Natural killer cell treated with Interleukin-12 subunit alpha and Interleukin-12 subunit beta and Interleukin-15 and Interleukin-18, amount 100 ng/mL, for 72 hours (primary cell): ENCODE measurements at regions not wholly inside any gene's neighbourhood (a gene's known extent, or its start where the extent isn't known, plus 50 kb on each side); places are given as distances from the start of the nearest gene placed in this dataset.
"Not testable (repeated sequence)": the region's sequence is repeated elsewhere in the genome, so short reads cannot be mapped to it uniquely, and the experiment has no call there.

ENCODE experiments used
- ATAC-seq, 2 donors: fragments of 150-1000 bp; cut with Tn5 transposase in 1 of 2; sonication (Bioruptor Pico), chemical (Tn5 transposase) in 1 of 2; 2 replicates each; pipeline ENCODE4 v1.10.0; 2021
- DNase-seq: peaks from one replicate; pipeline ENCODE4 v3.0.0; 2022; ENCODE audit warnings: low spot score
- H3K27ac Mint-ChIP-seq, 2 donors: 1 replicate in 1 of 2; 2 replicates in 1 of 2; pipeline ENCODE4 v1.8.0; 2022; ENCODE audit warnings: mixed read lengths in 2 of 2, mild to moderate bottlenecking in 1 of 2, moderate library complexity in 1 of 2
- H3K27me3 Mint-ChIP-seq, 2 donors: 1 replicate in 1 of 2; 2 replicates in 1 of 2; pipeline ENCODE4 v1.8.0; 2022; ENCODE audit warnings: mixed read lengths in 2 of 2
- H3K36me3 Mint-ChIP-seq: one replicate; pipeline ENCODE4 v1.8.0; 2022; ENCODE audit warnings: mixed read lengths
- H3K4me1 Mint-ChIP-seq, 2 donors: 1 replicate in 1 of 2; 2 replicates in 1 of 2; pipeline ENCODE4 v1.8.0; 2022; ENCODE audit warnings: low read depth in 2 of 2, mixed read lengths in 2 of 2, mild to moderate bottlenecking in 1 of 2
- H3K4me3 Mint-ChIP-seq: one replicate; pipeline ENCODE4 v1.8.0; 2022; ENCODE audit warnings: mixed read lengths
- H3K9me3 Mint-ChIP-seq: 2 replicates; pipeline ENCODE4 v1.8.0; 2022; ENCODE audit warnings: mixed read lengths

DNA sequence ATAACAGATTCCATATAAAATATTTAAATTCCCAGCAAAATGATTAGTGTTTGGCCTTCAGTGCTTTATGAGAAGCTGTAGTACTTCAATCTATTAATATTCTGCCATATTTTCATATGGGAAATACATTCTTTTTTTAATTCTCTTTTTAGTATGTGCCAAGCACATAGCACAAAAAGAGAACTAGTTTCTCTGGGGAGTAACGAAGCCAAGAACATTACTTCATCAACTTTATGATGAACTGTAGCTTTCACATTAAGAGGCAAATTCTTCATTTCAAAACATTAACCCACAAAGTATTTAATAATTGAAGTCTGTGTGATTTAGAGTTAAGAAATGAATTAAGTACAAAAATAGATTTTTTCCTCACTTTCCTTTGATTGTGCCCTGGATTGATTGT lies 281.0 kb upstream of the EYS start:
- Mint-ChIP-seq H3K27ac (no peak overlapping the region), H3K27me3 (no peaks in the 10 kb centered on the region), H3K4me3 (no peak overlapping the region), H3K4me1 (no peaks in the 10 kb centered on the region), H3K9me3 (peaks cover 25% of the 10 kb centered on the region), H3K36me3 (peaks cover 7% of the 10 kb centered on the region)
- ATAC-seq: no peak
- no peak for DNase-seq

DNA sequence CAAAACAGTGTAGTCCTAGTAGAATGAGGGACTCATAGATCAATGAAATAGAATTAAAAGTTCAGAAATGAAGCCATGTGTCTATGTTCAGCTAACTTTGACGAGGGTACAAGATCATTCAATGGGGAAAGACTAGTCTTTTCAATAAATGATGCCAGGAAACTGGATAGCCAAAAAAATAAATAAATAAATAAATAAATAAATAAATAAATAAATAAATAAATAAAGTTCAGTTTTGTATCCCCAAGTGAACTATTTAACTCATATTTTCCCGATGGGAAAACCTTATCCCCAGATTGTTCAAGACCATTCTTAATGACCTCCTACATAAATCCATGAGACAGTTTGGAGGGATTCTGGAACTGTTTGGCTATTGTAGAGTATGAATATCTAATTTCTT lies 277.1 kb upstream of the EYS start:
- H3K27ac Mint-ChIP-seq: no peak overlapping the region
- no peak for ATAC-seq
- H3K27me3 Mint-ChIP-seq: no peaks in the 10 kb centered on the region
- peaks cover 26% of the 10 kb centered on the region for H3K9me3 Mint-ChIP-seq
- H3K4me3 Mint-ChIP-seq: no peak overlapping the region
- DNase-seq: no peak
- H3K36me3 Mint-ChIP-seq: peaks cover 15% of the 10 kb centered on the region
- H3K4me1 Mint-ChIP-seq: no peaks in the 10 kb centered on the region

- Mint-ChIP-seq H3K27ac (no peak overlapping the region), H3K36me3 (peaks cover 9% of the 10 kb centered on the region), H3K4me1 (no peaks in the 10 kb centered on the region), H3K4me3 (no peak overlapping the region), H3K9me3 (peaks cover 12% of the 10 kb centered on the region), H3K27me3 (no peaks in the 10 kb centered on the region)
- ATAC-seq (no peak), DNase-seq (no peak)
These were observed 272.1 kb upstream of the EYS start for GRCh38 chr6:65979120-65979519.

- not testable (repeated sequence) for ATAC-seq, DNase-seq, H3K4me3 Mint-ChIP-seq, H3K4me1 Mint-ChIP-seq, H3K9me3 Mint-ChIP-seq, H3K27me3 Mint-ChIP-seq, H3K36me3 Mint-ChIP-seq, H3K27ac Mint-ChIP-seq
These were observed 264.2 kb upstream of the EYS start for GRCh38 chr6:65971252-65971651.

DNA sequence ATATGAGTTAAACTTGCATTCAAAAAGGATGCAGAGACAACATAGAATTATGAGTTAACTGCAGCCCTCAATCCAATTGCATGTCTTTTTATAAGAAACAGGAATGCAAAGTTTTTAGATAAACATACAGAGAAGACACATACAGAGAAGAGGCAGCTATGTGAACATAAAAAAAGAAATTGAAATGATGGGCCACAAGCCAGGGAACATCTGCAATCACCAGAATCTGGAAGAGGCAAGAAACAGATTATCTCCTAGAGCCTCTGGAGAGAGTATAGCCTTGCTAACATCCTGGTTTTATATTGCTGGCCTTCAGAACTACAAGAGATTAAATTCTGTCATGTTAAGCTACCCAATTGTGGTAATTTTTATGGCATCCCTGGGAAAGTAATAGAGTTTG lies 257.2 kb upstream of the EYS start:
- ATAC-seq: no peak
- H3K9me3 Mint-ChIP-seq: peaks cover 12% of the 10 kb centered on the region
- H3K27me3 Mint-ChIP-seq: no peaks in the 10 kb centered on the region
- no peak for DNase-seq
- H3K27ac Mint-ChIP-seq: no peak overlapping the region
- H3K4me3 Mint-ChIP-seq: no peak overlapping the region
- no peaks in the 10 kb centered on the region for H3K4me1 Mint-ChIP-seq
- peaks cover 17% of the 10 kb centered on the region for H3K36me3 Mint-ChIP-seq

DNA sequence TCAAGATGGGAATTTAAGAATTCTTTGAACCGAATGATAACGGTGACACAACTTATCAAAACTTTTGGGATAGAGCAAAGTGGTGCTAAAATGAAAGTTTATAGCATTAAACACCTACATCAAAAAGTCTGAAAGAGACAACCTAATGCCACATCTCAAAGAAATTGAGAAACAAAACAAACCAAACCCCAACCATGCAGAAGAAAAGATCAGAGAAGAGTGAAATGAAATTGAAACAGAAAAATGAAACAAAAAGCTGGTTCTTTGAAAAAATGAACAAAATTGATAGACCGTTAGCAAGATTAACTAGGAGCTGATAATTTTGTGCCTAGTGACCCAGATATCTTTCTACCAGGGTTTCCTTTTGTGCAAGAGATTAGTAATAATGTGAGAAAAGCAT lies 248.0 kb upstream of the EYS start:
- H3K27ac Mint-ChIP-seq: no peak overlapping the region
- H3K4me1 Mint-ChIP-seq: no peaks in the 10 kb centered on the region
- no peak overlapping the region for H3K4me3 Mint-ChIP-seq
- no peaks in the 10 kb centered on the region for H3K27me3 Mint-ChIP-seq
- DNase-seq (no peak), ATAC-seq (no peak)
- H3K36me3 Mint-ChIP-seq: peaks cover 9% of the 10 kb centered on the region
- peaks cover 17% of the 10 kb centered on the region for H3K9me3 Mint-ChIP-seq

GRCh38 chr6:65948062-65948461 lies 241.0 kb upstream of the EYS start:
- Mint-ChIP-seq H3K27me3 (no peaks in the 10 kb centered on the region), H3K27ac (no peak overlapping the region), H3K36me3 (no peaks in the 10 kb centered on the region), H3K4me3 (no peak overlapping the region), H3K4me1 (no peaks in the 10 kb centered on the region), H3K9me3 (peaks cover 16% of the 10 kb centered on the region)
- ATAC-seq (no peak), DNase-seq (no peak)

DNA sequence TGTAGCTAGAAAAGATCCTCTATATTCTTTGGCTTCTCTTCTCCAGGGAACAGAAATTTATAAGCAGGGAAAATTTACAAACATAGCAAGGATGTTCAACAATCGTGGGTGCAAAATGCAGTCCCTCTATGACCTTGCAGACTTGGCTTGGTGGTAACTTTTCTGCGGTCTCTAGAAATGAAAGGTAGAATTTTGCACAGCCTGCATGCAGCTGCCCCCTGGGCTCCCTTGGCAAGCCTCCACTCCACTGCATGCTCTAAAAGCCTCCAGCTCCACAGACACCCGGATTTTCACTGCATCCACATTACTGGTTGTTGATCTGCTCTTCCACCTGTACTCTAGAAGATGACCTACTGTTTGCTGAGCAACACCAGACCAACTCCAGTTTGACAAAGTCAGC lies 236.5 kb upstream of the EYS start:
- DNase-seq (no peak), ATAC-seq (no peak)
- Mint-ChIP-seq H3K4me1 (no peaks in the 10 kb centered on the region), H3K9me3 (peaks cover 12% of the 10 kb centered on the region), H3K27me3 (no peaks in the 10 kb centered on the region), H3K4me3 (no peak overlapping the region), H3K36me3 (no peaks in the 10 kb centered on the region), H3K27ac (no peak overlapping the region)

DNA sequence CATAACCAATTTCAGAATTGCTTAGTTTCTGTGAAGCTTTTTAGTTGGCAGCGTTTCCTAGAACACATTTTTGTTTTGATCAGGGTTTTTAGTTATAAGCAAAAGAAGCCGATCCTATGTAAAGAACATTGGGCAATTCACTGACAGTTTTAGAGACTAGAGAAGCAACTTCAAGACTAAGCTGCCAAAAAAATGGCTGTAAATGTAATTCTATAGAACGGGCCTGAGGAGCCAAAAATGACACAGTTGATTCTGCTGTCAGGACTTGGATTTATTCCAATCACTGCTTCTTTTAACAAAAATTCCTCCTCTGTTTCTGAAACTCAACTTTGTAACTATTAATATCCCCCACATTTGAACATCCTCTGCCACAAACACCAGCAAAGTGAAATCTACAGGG lies 236.0 kb upstream of the EYS start:
- Mint-ChIP-seq H3K27ac (no peak overlapping the region), H3K36me3 (no peaks in the 10 kb centered on the region), H3K27me3 (no peaks in the 10 kb centered on the region), H3K4me1 (no peaks in the 10 kb centered on the region), H3K9me3 (peaks cover 16% of the 10 kb centered on the region), H3K4me3 (no peak overlapping the region)
- no peak for ATAC-seq
- no peak for DNase-seq

DNA sequence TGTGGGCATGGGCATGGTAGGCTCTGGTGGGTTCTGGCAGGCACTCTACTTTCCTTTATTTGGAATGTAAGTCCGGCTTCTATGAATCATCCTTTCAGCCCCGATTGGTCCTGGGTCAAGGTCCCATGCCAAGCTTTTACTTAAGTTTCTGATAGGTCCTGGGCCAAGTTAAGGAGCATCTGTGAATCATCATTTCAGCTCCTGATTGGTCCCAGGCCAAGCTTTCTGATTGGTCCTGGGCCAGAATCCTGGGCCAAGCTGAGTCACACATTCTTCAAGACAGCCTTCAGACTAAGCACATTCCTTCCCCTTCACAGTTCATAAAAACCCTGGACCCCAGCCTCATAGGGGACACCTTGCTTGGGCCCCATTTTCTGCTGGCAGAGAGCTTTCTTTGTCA lies 231.0 kb upstream of the EYS start:
- H3K27ac Mint-ChIP-seq: no peak overlapping the region
- H3K27me3 Mint-ChIP-seq: no peaks in the 10 kb centered on the region
- ATAC-seq: no peak
- no peak for DNase-seq
- H3K4me3 Mint-ChIP-seq: no peak overlapping the region
- peaks cover 11% of the 10 kb centered on the region for H3K9me3 Mint-ChIP-seq
- no peaks in the 10 kb centered on the region for H3K4me1 Mint-ChIP-seq
- no peaks in the 10 kb centered on the region for H3K36me3 Mint-ChIP-seq

GRCh38 chr6:65935412-65935811 lies 228.4 kb upstream of the EYS start:
- Mint-ChIP-seq H3K27ac (no peak overlapping the region), H3K36me3 (no peaks in the 10 kb centered on the region)

GRCh38 chr6:65933390-65933789 lies 226.4 kb upstream of the EYS start:
- Mint-ChIP-seq H3K4me3 (no peak overlapping the region), H3K4me1 (no peaks in the 10 kb centered on the region), H3K27ac (no peak overlapping the region), H3K36me3 (no peaks in the 10 kb centered on the region), H3K9me3 (peaks cover 11% of the 10 kb centered on the region), H3K27me3 (no peaks in the 10 kb centered on the region)
- ATAC-seq: no peak
- DNase-seq: no peak

More at GRCh38 chr6:65935412-65935811, 228.4 kb upstream of the EYS start:
- Mint-ChIP-seq H3K9me3 (peaks cover 11% of the 10 kb centered on the region), H3K27me3 (no peaks in the 10 kb centered on the region), H3K4me3 (no peak overlapping the region), H3K4me1 (no peaks in the 10 kb centered on the region)
- DNase-seq: no peak
- ATAC-seq: no peak

GRCh38 chr6:65927141-65927540 lies 220.1 kb upstream of the EYS start:
- no peaks in the 10 kb centered on the region for H3K27me3 Mint-ChIP-seq
- no peak for ATAC-seq
- H3K4me1 Mint-ChIP-seq: no peaks in the 10 kb centered on the region
- no peak for DNase-seq
- H3K9me3 Mint-ChIP-seq: peaks cover 7% of the 10 kb centered on the region
- H3K27ac Mint-ChIP-seq: no peak overlapping the region
- H3K4me3 Mint-ChIP-seq: no peak overlapping the region
- no peaks in the 10 kb centered on the region for H3K36me3 Mint-ChIP-seq

DNA sequence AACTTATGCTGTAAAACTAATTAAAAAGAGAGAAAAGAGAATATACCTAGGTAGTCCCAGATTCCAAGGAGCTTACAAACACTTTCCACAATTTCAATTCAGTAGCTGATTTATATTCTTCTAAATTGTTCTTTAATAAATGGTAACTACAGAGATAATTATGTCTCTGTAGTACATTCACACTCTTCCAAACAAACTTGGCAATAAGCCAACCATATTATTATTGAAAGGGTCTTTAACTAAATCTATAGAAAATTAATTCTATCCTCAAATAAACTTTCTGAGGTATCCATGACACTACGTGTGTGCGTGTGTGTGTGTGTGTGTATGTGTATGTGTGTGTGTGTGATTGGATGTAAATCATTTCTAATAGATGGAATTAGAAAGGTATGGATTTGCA lies 217.4 kb upstream of the EYS start:
- Mint-ChIP-seq H3K36me3 (peaks cover 6% of the 10 kb centered on the region), H3K27me3 (no peaks in the 10 kb centered on the region), H3K27ac (no peak overlapping the region), H3K9me3 (peaks cover 20% of the 10 kb centered on the region), H3K4me3 (no peak overlapping the region), H3K4me1 (no peaks in the 10 kb centered on the region)
- no peak for DNase-seq
- no peak for ATAC-seq

- DNase-seq (no peak), ATAC-seq (no peak)
- peaks cover 6% of the 10 kb centered on the region for H3K36me3 Mint-ChIP-seq
- H3K4me1 Mint-ChIP-seq: no peaks in the 10 kb centered on the region
- peaks cover 18% of the 10 kb centered on the region for H3K9me3 Mint-ChIP-seq
- no peak overlapping the region for H3K27ac Mint-ChIP-seq
- no peak overlapping the region for H3K4me3 Mint-ChIP-seq
- H3K27me3 Mint-ChIP-seq: no peaks in the 10 kb centered on the region
These were observed 215.0 kb upstream of the EYS start for GRCh38 chr6:65922049-65922448.
